Stimulated activated CD8-positive, alpha-beta memory T cell treated with anti-CD3 and anti-CD28 coated beads, Interleukin-12 subunit alpha, Interleukin-12 subunit beta, amount 100 ng/mL, for 24 hours (primary cell): ENCODE measurements at regions not wholly inside any gene's neighbourhood (a gene's known extent, or its start where the extent isn't known, plus 50 kb on each side); places are given as distances from the start of the nearest gene placed in this dataset.

ENCODE experiments used
- DNase-seq: peaks from one replicate; pipeline ENCODE4 v3.0.0-alpha.2; 2020; ENCODE audit errors: extremely low read depth

- DNase-seq = no peak
Measured at GRCh38 chr4:60745800-60746571, 454.1 kb upstream of the ADGRL3 start.

GRCh38 chr4:60750962-60751361 lies 449.2 kb upstream of the ADGRL3 start:
- no peak for DNase-seq

DNA sequence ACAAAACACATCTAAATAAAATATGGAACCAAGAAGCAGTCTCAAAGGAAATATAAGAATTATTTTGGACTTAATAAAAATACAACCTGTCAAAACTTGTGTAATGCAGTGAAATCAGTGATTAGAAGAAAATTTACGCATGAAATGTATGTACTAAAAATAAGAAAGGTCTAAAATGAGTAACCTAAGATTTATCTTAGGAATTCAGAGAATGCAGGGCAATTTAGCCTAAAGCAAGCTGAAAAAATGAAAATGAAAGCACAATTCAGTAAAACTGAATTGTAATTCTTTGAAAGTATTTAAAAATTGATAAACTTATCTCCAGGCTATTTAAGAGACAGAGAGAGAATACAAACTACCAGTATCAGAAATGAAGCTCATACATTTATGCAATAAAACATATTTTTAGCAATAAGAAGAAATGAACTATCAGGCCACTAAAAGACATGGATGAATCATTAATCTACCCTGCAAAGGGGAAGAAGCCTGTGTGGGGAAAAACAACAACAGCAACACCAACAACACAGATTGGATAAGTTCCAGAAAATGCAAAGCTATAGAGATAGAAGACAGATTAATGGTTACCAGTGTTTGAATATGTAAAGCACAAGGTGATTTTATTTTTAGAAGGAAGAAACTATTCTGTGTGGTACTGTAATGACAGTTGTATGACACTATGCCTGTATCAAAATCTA lies 442.0 kb upstream of the ADGRL3 start:
- DNase-seq = no peak

GRCh38 chr4:60759518-60760245 lies 440.4 kb upstream of the ADGRL3 start:
- no peak for DNase-seq

DNA sequence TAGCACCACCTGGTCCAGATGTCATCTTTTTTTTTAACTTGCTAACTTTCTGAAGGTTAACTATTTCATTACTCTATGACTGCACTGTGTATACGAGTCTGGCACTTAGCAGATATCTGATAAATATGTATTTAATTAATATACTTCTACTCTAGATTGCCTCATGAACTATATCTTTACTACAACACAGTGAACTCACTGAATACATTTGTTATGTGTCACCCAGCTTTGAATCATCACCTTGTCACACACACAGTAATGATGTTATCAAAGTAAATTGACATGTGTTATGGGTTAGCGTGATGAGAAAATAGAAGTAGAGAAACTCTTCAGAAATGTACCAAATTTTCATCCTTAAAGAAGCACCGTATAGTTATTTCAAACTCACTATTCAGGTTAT lies 419.3 kb upstream of the ADGRL3 start:
- no peak for DNase-seq

- DNase-seq = no peak
Measured at GRCh38 chr4:60790608-60791007, 409.5 kb upstream of the ADGRL3 start.

DNA sequence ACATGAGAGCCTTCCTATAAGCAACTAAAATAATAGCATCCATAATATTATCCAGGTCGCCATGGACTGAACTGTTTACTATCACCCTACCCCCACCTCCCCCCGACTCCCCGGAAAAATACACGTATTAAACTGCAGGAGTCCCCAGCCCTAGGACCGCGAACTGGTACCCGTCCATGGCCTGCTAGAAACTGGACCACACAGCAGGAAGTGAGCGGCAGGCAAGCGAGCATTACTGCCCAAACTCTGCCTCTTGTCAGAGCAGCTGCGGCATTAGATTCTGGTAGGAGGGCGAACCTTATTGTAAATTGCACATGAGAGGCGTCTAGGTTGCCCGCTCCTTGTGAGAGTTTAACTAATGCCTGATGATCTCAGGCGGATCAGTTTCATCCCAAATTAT lies 405.8 kb upstream of the ADGRL3 start:
- DNase-seq = no peak

DNA sequence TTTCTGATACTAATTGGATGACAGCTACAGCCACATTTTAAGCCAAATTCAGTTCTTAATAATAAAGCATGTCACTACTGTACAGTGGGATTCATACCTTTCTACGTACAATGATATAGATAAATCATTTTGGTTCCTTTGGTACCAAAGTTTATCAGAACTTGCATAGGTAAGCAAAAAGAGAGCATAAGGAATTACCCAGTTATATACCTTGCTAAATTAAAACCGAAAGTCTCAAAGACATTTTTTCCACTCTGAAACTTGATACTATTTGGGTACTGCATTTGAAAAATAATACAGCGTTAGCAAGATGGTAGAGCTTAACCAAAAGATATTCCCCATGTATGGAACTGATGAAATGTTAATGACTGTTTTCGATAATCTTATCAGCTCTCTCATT lies 400.9 kb upstream of the ADGRL3 start:
- no peak for DNase-seq

- no peak for DNase-seq
Measured at GRCh38 chr4:60800701-60801100, 399.4 kb upstream of the ADGRL3 start.

- no peak for DNase-seq
Measured at GRCh38 chr4:60805500-60806313, 394.4 kb upstream of the ADGRL3 start.

- no peak for DNase-seq
Measured at GRCh38 chr4:60808726-60809485, 391.2 kb upstream of the ADGRL3 start.

GRCh38 chr4:60809486-60809800 lies 390.7 kb upstream of the ADGRL3 start:
- no peak for DNase-seq

- DNase-seq = no peak
Measured at GRCh38 chr4:60812811-60813210, 387.3 kb upstream of the ADGRL3 start.

- DNase-seq = no peak
Measured at GRCh38 chr4:60814549-60814948, 385.6 kb upstream of the ADGRL3 start.

DNA sequence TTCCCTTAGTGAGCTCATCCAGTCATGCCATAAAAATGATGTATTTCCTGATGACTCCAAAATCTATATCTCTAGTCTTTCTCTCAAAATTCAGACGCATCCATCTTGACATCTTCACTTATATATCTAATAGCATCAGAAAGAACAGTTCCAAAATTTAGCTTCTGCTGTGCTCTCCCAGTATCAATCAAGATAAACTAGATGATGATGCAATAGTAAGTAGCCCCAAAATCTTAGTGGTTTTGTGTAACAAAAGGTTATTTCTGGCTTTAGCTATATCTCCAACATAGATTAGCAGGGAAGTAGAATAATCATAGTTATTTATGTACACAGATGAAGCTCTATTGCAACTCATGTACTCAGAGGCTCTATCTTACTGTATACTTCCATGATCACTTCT lies 382.5 kb upstream of the ADGRL3 start:
- DNase-seq = no peak

DNA sequence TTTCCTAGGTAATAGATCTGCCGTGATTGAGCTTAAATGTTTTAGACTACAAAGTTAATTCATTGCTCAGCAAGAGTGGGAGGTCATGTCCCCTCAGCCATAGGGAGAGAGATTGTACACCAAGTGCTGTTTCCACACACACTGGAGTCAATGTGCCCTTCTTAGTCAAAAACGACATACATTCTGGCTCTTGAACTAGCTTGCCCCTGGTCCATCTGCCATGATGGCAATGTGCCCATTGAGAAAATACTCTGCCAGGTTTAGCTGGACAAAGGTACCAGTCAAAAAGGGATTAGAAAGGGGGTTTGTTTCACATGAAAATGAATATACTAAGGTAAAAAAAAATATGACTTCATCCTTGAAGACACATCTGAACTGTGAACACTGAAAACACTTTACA lies 377.1 kb upstream of the ADGRL3 start:
- no peak for DNase-seq

DNA sequence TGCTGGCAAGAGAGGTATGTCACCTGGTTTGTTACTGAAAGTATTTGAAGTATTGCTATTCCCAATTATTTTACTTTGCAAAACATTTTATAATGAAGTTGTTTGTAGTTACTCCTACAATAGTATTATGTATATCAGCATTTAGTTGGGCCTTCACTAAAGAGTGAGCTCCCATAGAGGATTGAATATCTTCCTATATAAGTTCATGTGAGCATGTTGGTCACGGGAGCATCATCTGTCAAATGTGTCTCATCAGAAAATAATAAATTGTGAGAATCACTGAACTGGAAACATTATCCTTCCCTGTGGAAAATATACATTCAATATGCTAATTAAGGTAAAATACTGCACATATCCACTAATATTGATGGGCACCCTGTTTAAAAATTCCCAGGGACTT lies 360.1 kb upstream of the ADGRL3 start:
- no peak for DNase-seq

DNA sequence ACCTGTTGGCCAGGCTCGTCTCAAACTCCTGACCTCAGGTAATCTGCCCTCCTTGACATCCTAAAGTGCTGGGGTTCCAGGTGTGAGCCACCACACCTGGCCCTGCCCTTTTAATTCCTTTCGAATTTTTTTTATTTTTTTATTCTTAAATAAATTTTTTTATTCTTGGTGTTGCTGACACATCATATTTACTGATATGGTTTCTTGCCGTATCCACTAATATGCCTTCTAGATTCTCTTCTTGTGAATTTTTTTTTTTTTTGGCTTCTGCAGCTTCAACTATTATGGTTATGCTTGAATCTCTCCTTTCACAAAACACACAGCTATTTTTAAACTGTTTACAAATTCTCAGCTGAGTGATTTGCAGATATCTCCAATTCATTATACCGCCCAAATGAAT lies 353.4 kb upstream of the ADGRL3 start:
- no peak for DNase-seq

- no peak for DNase-seq
Measured at GRCh38 chr4:60847614-60848013, 352.5 kb upstream of the ADGRL3 start.

DNA sequence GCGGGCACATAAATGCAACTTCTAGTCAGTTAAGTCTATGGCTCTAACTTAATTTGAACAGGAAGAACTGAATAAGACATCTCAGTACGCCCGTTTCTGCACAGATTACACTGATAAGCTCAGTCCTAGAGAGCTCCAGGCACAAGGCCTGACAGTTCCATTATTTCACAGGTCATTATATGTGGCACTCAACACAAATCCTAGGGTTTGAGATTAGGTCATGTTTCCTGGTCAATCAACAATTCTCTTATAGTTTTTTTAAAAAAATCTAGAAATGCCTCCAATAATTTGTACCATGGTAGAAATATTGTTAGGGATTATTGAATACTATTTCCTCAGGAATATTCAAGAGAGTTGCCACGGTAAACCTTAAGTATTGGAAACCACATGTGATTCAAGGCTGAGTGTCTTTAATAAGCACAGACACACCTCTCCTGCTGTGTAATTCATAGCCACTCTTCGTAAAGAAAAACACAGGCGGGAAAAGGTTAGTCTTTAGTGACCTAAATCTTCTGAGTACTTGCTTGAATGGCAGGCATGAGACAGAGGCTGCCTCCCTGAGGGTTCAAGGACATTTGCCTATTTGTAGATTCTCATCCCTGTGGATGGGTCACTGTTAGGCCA lies 342.9 kb upstream of the ADGRL3 start:
- DNase-seq = no peak

DNA sequence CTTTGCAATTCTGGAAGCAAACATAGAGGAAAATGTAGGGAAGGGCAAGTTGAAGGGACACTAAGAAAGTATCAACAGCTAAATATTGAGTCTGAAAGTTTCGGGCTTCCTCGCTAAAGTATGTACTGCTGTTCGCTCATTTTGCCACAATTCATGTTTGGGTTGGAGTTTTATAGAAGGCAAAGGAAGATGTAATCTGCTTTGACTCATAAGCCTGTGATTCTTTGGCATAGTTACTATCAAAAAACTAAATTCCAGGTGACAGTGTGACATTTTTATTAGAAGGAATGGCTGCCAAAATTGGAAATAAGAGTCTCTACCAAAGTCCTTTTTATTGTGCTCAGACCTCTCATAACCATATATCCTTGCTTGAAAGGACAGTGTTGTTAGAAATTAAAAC lies 336.7 kb upstream of the ADGRL3 start:
- DNase-seq = no peak
